GM12872 (cell line): ENCODE measurements at regions not wholly inside any gene's neighbourhood (a gene's known extent, or its start where the extent isn't known, plus 50 kb on each side); places are given as distances from the start of the nearest gene placed in this dataset.

Experiments
- TF ChIP-seq, protein P1 (sequence below): IDR thresholded peaks from 3 replicates; pipeline ENCODE4 v1.5.1; 2011; ENCODE audit warnings: low read depth, mild to moderate bottlenecking, low read length, moderate library complexity; ENCODE audit not compliant: insufficient read depth

GRCh38 chr14:87229131-87229530 lies 763.9 kb downstream of the GALC start:
- TF ChIP-seq, protein P1, sequence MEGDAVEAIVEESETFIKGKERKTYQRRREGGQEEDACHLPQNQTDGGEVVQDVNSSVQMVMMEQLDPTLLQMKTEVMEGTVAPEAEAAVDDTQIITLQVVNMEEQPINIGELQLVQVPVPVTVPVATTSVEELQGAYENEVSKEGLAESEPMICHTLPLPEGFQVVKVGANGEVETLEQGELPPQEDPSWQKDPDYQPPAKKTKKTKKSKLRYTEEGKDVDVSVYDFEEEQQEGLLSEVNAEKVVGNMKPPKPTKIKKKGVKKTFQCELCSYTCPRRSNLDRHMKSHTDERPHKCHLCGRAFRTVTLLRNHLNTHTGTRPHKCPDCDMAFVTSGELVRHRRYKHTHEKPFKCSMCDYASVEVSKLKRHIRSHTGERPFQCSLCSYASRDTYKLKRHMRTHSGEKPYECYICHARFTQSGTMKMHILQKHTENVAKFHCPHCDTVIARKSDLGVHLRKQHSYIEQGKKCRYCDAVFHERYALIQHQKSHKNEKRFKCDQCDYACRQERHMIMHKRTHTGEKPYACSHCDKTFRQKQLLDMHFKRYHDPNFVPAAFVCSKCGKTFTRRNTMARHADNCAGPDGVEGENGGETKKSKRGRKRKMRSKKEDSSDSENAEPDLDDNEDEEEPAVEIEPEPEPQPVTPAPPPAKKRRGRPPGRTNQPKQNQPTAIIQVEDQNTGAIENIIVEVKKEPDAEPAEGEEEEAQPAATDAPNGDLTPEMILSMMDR, result no peak

- TF ChIP-seq, protein P1, result no peak
These were observed 776.0 kb downstream of the GALC start for GRCh38 chr14:87217023-87217422.

DNA sequence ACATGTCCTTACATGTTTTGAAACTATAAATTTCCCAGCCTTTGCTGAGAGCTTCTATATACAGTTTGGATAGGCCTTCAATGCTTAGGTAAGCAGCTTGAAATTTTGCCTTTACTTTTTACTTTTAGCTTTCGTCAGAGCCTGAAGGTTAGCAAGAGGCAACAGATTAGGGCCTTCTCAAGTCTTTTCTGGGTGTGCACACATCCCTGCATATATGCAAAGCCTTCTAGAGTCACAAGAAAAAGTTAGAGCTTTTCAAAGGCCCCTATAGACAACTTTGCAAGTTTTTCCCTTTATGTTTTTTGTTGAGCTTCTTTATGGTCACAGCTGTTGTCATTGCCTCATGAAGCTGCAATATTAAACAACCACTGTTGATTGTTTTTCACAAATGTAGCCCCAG lies 778.4 kb downstream of the GALC start:
- TF ChIP-seq, protein P1, result no peak

- TF ChIP-seq, protein P1, result no peak
These were observed 785.2 kb downstream of the GALC start for GRCh38 chr14:87207756-87208155.

- TF ChIP-seq, protein P1, result no peak
These were observed 787.2 kb downstream of the GALC start for GRCh38 chr14:87205811-87206210.

- TF ChIP-seq, protein P1, result no peak
These were observed 789.6 kb downstream of the GALC start for GRCh38 chr14:87203346-87203745.

GRCh38 chr14:87199381-87199780 lies 793.6 kb downstream of the GALC start:
- TF ChIP-seq, protein P1, result no peak

DNA sequence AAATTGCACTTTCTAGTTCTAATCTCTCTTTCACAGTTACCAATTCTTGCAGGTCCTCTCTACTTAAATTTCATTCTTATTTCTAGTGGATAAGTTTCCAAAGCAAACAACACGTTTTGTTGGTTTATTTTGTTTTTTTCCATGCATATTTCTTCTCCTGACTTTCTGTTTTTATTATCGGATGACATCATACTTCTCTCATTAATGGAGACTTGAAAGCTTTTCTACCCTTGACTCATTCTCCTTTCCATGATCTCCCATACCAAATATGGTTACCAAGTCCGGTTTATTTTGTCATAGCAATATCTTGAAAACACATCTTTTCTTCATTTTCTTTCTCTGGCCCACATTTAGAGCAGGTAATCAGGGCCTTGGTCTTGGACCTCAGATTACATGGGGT lies 796.5 kb downstream of the GALC start:
- TF ChIP-seq, protein P1, result no peak
